ENCODE measurements at regions not wholly inside any gene's neighbourhood (a gene's known extent, or its start where the extent isn't known, plus 50 kb on each side); places are given as distances from the start of the nearest gene placed in this dataset.

DNA sequence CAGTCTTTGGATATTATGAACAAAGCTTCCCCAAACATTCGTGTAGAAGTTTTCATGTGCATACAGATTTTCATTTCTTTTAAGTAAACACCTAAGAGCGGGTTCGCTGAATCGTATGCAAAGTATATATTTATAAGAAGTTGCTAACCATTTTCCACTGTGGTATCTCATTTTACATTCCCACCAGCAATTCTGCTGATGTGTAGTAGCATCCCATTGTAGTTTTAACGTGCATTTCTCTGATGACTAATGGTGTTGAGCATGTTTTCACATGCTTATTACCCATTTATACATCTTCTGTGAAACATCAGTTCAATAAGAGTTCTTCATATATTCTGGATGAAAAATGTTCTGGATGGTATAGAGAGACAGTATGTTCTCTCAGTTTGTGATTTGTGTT, 97.4 kb downstream of the IYD start (continued):
- TF ChIP-seq, protein P1, sequence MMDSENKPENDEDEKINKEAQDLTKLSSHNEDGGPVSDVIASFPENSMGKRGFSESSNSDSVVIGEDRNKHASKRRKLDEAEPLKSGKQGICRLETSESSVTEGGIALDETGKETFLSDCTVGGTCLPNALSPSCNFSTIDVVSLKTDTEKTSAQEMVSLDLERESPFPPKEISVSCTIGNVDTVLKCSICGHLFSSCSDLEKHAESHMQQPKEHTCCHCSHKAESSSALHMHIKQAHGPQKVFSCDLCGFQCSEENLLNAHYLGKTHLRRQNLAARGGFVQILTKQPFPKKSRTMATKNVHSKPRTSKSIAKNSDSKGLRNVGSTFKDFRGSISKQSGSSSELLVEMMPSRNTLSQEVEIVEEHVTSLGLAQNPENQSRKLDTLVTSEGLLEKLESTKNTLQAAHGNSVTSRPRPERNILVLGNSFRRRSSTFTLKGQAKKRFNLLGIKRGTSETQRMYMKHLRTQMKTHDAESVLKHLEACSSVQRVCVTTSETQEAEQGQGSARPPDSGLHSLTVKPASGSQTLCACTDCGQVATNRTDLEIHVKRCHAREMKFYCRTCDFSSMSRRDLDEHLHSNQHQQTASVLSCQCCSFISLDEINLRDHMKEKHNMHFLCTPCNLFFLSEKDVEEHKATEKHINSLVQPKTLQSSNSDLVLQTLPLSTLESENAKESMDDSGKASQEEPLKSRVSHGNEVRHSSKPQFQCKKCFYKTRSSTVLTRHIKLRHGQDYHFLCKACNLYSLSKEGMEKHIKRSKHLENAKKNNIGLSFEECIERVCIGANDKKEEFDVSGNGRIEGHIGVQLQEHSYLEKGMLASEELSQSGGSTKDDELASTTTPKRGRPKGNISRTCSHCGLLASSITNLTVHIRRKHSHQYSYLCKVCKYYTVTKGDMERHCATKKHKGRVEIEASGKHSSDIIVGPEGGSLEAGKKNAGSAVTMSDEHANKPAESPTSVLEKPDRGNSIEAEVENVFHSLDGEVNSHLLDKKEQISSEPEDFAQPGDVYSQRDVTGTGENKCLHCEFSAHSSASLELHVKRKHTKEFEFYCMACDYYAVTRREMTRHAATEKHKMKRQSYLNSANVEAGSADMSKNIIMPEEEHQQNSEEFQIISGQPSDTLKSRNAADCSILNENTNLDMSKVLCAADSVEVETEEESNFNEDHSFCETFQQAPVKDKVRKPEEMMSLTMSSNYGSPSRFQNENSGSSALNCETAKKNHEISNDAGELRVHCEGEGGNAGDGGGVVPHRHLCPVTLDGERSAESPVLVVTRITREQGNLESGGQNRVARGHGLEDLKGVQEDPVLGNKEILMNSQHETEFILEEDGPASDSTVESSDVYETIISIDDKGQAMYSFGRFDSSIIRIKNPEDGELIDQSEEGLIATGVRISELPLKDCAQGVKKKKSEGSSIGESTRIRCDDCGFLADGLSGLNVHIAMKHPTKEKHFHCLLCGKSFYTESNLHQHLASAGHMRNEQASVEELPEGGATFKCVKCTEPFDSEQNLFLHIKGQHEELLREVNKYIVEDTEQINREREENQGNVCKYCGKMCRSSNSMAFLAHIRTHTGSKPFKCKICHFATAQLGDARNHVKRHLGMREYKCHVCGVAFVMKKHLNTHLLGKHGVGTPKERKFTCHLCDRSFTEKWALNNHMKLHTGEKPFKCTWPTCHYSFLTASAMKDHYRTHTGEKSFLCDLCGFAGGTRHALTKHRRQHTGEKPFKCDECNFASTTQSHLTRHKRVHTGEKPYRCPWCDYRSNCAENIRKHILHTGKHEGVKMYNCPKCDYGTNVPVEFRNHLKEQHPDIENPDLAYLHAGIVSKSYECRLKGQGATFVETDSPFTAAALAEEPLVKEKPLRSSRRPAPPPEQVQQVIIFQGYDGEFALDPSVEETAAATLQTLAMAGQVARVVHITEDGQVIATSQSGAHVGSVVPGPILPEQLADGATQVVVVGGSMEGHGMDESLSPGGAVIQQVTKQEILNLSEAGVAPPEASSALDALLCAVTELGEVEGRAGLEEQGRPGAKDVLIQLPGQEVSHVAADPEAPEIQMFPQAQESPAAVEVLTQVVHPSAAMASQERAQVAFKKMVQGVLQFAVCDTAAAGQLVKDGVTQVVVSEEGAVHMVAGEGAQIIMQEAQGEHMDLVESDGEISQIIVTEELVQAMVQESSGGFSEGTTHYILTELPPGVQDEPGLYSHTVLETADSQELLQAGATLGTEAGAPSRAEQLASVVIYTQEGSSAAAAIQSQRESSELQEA (CRISPR knock-in tag; IDR thresholded peaks at IDR 0.05; ENCODE audit: not compliant biosample characterization): no peak
- TF ChIP-seq, protein P2, sequence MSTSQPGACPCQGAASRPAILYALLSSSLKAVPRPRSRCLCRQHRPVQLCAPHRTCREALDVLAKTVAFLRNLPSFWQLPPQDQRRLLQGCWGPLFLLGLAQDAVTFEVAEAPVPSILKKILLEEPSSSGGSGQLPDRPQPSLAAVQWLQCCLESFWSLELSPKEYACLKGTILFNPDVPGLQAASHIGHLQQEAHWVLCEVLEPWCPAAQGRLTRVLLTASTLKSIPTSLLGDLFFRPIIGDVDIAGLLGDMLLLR (CRISPR knock-in tag; IDR thresholded peaks at IDR 0.05): no peak
- TF ChIP-seq ZNF660 (CRISPR knock-in tag; IDR thresholded peaks at IDR 0.05; ENCODE audit: borderline replicate concordance, low read depth): no peak
- TF ChIP-seq GLI4 (CRISPR knock-in tag; IDR thresholded peaks at IDR 0.05; ENCODE audit: borderline replicate concordance): no peak
- TF ChIP-seq ZNF558 (CRISPR knock-in tag; IDR thresholded peaks at IDR 0.05; ENCODE audit: borderline replicate concordance): no peak
- no peak for TF ChIP-seq KLF15 (CRISPR knock-in tag; IDR thresholded peaks at IDR 0.05; ENCODE audit: borderline replicate concordance)

Data from HepG2 (cell line).